HepG2 (cell line): ENCODE measurements at regions not wholly inside any gene's neighbourhood (a gene's known extent, or its start where the extent isn't known, plus 50 kb on each side); places are given as distances from the start of the nearest gene placed in this dataset.

ENCODE experiments used
- DMAP1 ChIP-seq: IDR thresholded peaks from 2 replicates; pipeline ENCODE4 v1.6.1; 2016
- NFIB ChIP-seq: sonication (generic); formaldehyde crosslinking; IDR thresholded peaks from 2 replicates; pipeline ENCODE4 v1.9.0; 2021; ENCODE audit warnings: missing genetic modification reagents, mild to moderate bottlenecking, borderline replicate concordance
- POLR2A ChIP-seq, 2 experiments: IDR thresholded peaks; 2 replicates each; pipeline ENCODE4 v1.6.1; 2011; ENCODE audit warnings: low read depth in 2 of 2, low read length in 2 of 2, mild to moderate bottlenecking in 1 of 2, moderate library complexity in 1 of 2; ENCODE audit not compliant: insufficient read depth in 1 of 2
- RNF219 ChIP-seq: sonication (generic); formaldehyde crosslinking; IDR thresholded peaks from 2 replicates; pipeline ENCODE4 v1.5.0; 2020; ENCODE audit warnings: mild to moderate bottlenecking, missing genetic modification reagents
- SMAD9 ChIP-seq: sonication (generic); formaldehyde crosslinking; IDR thresholded peaks from 2 replicates; pipeline ENCODE4 v1.5.1; 2020; ENCODE audit warnings: mild to moderate bottlenecking, missing genetic modification reagents
- ZBTB20 ChIP-seq: sonication (generic); formaldehyde crosslinking; IDR thresholded peaks from 2 replicates; pipeline ENCODE4 v1.8.1; 2023; ENCODE audit warnings: missing genetic modification reagents, low read depth, mild to moderate bottlenecking, borderline replicate concordance
- ZIK1 ChIP-seq: sonication (generic); formaldehyde crosslinking; IDR thresholded peaks from 2 replicates; pipeline ENCODE4 v1.5.0; 2020; ENCODE audit warnings: mild to moderate bottlenecking, low read depth, missing genetic modification reagents, borderline replicate concordance
- ZNF589 ChIP-seq: sonication (generic); formaldehyde crosslinking; conservative IDR thresholded peaks from 2 replicates; pipeline ENCODE4 v1.8.0; 2022; ENCODE audit warnings: mild to moderate bottlenecking, moderate library complexity, missing genetic modification reagents
- ZNF839 ChIP-seq: sonication (generic); formaldehyde crosslinking; IDR thresholded peaks from 2 replicates; pipeline ENCODE4 v1.4.0; 2020; ENCODE audit warnings: missing genetic modification reagents, mild to moderate bottlenecking, borderline replicate concordance
- TF ChIP-seq, protein P1 (sequence below): sonication (generic); formaldehyde crosslinking; IDR thresholded peaks from 2 replicates; pipeline ENCODE4 v1.4.0; 2020; ENCODE audit warnings: missing genetic modification reagents
- TF ChIP-seq, protein P2 (sequence below): sonication (generic); formaldehyde crosslinking; IDR thresholded peaks from 2 replicates; pipeline ENCODE4 v1.4.0; 2020; ENCODE audit warnings: mild to moderate bottlenecking, missing genetic modification reagents

- no peak for TF ChIP-seq RNF219
- no peak for TF ChIP-seq SMAD9
- no peak for TF ChIP-seq ZIK1 (CRISPR knock-in tag)
- no peak for TF ChIP-seq ZNF589 (CRISPR knock-in tag)
- TF ChIP-seq, protein P1, sequence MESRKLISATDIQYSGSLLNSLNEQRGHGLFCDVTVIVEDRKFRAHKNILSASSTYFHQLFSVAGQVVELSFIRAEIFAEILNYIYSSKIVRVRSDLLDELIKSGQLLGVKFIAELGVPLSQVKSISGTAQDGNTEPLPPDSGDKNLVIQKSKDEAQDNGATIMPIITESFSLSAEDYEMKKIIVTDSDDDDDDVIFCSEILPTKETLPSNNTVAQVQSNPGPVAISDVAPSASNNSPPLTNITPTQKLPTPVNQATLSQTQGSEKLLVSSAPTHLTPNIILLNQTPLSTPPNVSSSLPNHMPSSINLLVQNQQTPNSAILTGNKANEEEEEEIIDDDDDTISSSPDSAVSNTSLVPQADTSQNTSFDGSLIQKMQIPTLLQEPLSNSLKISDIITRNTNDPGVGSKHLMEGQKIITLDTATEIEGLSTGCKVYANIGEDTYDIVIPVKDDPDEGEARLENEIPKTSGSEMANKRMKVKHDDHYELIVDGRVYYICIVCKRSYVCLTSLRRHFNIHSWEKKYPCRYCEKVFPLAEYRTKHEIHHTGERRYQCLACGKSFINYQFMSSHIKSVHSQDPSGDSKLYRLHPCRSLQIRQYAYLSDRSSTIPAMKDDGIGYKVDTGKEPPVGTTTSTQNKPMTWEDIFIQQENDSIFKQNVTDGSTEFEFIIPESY, result no peak
- no peak for TF ChIP-seq POLR2A (IDR thresholded peaks at IDR 0.05; ENCODE audit: insufficient read depth in 1 of 2, low read depth in 2 of 2, low read length in 2 of 2)
- TF ChIP-seq, protein P2, sequence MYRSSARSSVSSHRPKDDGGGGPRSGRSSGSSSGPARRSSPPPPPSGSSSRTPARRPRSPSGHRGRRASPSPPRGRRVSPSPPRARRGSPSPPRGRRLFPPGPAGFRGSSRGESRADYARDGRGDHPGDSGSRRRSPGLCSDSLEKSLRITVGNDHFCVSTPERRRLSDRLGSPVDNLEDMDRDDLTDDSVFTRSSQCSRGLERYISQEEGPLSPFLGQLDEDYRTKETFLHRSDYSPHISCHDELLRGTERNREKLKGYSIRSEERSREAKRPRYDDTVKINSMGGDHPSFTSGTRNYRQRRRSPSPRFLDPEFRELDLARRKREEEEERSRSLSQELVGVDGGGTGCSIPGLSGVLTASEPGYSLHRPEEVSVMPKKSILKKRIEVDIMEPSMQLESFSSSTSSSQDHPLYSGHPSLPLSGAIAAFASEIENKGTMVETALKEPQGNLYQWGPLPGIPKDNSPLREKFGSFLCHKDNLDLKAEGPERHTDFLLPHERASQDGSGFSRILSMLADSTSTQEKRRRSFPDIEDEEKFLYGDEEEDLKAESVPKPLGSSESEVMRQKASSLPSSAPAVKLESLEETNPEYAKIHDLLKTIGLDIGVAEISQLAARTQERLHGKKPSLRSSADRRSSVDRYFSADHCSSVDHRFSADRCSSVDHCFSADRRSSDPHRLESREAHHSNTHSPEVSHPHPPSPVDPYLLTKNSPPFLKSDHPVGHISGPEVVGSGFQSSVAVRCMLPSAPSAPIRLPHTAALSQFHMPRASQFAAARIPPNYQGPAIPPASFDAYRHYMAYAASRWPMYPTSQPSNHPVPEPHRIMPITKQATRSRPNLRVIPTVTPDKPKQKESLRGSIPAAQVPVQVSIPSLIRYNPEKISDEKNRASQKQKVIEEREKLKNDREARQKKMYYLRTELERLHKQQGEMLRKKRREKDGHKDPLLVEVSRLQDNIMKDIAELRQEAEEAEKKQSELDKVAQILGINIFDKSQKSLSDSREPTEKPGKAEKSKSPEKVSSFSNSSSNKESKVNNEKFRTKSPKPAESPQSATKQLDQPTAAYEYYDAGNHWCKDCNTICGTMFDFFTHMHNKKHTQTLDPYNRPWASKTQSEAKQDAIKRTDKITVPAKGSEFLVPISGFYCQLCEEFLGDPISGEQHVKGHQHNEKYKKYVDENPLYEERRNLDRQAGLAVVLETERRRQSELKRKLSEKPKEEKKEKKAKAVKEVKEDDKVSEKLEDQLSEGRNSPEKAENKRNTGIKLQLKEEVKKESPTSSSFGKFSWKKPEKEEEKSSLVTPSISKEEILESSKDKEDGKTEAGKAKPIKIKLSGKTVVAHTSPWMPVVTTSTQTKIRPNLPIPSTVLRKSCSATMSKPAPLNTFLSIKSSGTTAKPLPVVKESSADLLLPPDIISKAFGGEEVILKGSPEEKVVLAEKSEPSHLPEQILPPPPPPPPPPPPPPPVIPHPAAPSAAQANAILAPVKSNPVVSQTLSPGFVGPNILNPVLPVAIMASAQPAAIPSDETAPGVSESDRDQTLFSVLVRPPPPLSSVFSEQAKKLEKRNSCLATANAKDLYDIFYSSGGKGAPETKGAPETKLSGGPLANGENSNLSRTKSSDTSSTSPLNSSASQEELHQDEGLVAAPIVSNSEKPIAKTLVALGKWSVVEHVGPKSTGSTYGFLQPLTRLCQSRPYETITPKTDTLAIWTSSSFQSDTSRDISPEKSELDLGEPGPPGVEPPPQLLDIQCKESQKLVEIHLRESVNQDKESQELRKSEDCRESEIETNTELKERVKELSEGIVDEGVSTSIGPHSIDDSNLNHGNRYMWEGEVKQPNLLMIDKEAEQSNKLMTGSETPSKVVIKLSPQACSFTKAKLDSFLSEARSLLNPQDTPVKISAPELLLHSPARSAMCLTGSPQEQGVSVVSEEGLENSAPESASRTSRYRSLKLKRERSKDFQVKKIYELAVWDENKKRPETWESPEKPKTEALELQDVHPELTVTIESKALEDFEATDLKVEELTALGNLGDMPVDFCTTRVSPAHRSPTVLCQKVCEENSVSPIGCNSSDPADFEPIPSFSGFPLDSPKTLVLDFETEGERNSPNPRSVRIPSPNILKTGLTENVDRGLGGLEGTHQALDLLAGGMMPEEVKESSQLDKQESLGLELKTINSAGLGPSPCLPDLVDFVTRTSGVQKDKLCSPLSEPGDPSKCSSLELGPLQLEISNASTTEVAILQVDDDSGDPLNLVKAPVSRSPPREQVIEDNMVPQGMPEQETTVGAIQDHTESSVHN (CRISPR knock-in tag), result no peak
- no peak for TF ChIP-seq DMAP1
- no peak for TF ChIP-seq NFIB
- no peak for TF ChIP-seq ZBTB20
- no peak for TF ChIP-seq ZNF839 (CRISPR knock-in tag)
Observed at GRCh38 chr14:45819107-45819506, 566.1 kb upstream of the MIS18BP1 start (continued).
